ENCODE measurements at regions not wholly inside any gene's neighbourhood (a gene's known extent, or its start where the extent isn't known, plus 50 kb on each side); places are given as distances from the start of the nearest gene placed in this dataset.

DNA sequence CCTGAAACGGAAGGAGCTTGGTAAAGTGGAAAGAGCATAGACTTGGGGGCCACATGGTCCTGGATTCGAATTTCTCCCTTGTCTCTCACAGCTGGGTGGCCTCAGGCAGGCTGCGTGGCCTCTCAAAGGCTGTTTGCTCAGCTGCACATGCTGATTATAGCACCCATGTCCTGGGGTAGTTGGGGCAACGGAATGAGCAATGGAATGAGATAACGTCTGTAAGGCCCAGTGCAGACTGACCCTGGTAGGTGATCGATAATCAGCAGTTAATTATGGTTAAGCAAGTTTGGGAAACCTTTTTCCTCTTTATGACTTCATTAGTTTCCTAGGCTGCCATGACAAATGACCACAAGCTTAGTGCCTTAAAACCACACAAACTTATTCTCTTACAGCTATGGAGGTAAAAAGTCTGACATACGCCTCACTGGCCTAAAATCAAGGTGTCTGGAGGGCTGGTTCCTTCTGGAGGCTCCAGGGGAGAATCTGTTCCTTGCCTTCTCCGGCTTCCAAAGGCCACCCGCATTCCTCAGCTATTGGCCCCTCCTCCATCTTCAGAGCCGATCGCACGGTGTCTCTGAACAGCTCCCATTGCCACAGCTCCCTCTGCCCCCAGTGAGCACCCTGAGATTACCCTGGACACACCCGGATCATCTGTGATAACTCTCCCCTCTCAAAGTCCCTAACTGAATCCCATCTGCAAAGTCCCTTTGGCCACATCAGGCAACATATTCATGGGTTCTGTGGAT, 294.9 kb upstream of the FOXF1 start:
- no peak for DNase-seq (ENCODE audit: low spot score)

DNA sequence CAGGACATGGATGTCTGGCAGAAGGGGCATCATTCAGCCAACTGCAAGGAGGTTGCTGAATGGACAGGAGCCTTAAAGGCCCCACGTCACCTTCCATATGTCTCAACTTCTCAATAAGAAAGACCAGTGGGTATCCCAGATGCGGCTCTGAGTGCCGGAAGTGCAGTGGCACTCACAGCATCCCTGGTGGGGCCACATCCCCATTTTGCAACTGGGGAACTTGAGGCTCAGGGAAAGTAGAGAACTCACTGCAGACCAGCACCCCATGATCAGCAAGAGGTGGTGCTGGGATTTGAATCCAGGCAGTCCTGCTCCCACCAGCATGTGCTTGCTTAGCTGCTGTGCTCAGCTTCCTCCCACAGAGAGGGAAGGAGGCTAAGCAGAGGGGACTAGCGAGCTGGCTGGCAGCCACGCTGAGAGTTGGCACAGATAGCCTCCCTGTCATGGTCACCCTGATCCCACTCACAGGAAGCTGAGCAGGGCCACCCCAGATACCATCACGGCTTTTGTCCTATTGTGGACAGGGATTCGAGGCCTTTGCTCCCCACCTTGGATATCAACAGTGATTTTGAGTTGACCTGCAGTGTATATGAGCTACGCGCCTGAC, 294.2 kb upstream of the FOXF1 start:
- DNase-seq (ENCODE audit: low spot score): no peak

DNA sequence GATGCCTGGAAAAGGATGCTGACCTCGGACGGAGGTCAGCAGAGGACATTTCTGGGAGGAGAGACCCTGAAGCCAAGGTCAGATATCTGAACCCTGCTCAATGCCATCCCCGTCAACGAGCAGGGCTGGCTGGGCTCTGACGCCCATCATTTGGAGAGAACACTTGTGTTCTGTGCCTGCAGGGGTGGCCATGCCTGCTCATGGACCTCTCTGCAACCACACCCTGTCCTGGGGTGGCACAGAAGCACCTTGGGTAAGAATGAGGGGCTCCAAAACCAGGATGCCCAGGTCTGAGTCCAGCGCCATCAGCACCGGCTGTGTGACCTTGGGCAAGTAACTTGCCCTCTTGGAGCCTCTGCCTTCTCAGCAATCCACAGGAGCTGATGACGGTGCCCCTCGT, 293.7 kb upstream of the FOXF1 start:
- no peak for DNase-seq (ENCODE audit: low spot score)

DNA sequence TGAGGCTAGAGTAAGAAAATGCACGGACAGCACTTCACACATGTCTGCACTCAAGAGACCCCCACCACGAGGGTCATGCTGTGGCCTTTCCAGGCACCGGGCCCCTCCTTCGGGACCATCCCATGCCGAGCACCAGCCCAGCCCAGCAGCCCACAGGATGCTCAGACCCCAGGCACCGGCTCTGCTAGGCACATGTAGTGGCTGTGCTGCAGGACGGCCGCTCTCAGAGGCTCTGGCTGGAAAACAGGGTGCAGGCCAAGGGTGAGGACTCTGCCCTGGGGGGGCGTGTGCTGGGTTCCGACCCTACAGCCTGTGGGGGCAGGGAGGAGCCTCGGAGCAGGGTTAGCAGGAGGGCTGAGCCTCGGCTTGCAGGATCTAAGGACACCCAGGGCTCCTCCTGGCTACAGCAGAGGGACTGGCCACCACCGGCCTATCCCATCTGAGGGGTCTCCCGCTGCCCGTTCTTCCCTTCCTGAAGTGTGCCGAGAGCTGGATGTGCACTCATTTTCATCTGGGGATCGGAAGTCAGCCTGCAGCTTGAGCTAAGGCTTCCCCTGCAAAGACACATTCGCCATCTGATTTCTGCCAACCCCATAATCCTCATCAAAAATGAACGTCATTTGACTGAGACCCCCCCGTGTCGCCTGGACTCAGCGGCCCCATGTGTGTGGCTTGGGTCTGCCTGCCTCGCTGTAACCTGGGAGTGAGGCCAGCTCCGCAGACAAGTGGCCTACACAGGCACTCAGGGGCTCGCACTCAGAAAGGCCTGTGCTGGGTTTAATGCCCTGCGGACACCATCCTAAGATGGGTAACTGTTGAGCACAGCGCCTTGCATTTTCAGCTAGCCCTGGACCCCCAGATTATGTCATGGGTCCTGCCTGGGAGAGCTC, 293.1 kb upstream of the FOXF1 start:
- DNase-seq (ENCODE audit: low spot score): no peak

DNA sequence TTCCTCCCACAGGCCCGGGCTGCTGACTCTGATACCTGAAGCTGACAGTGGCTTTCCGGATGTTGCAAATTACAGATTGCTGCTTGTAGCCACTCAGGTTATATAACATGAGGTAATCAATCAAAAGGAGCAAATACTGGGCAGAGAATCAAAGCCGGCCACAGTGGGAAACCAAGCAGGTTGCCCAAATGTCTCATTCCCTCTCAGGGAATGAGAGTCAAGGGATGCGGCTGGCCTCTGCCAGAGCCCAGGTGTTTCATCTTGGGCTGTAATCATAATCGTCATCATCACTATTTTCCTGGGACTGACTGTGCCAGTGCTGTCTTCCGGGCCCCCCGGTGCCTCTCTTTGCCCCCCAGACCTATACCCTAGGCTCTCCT, 292.4 kb upstream of the FOXF1 start:
- DNase-seq (ENCODE audit: low spot score): no peak

DNA sequence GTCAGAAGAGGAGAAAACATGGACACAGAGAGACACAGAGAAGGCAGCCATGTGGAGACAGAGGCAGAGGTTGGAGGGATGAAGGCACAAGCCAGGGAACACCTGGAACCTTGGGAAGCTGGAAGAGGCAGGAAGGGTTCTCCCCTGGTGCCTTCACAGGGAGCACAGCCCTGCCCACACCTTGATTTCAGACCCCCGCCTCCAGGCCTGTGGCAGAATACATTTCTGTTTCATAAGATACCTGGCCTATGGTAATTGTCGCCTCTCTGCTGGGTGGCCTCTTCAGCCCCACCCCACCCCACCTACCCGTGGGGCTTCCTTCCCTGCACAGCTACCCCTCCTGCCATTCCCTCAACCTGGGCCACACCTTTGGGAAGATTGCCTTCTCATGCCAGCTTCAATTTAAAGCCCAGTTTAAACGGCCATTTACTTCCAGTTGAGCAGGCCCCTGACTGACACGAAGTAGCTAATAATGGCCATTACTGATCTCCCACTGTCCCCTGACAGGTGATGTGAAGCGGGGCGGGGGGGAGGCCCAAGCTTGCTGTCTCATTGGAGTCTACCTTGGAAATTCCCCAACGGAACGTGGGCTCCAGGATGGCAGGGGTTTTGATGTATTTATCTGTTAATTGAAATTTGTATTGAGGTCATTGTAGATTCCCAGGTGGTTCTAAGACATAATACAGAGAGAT, 291.7 kb upstream of the FOXF1 start:
- DNase-seq (ENCODE audit: low spot score): no peak

DNA sequence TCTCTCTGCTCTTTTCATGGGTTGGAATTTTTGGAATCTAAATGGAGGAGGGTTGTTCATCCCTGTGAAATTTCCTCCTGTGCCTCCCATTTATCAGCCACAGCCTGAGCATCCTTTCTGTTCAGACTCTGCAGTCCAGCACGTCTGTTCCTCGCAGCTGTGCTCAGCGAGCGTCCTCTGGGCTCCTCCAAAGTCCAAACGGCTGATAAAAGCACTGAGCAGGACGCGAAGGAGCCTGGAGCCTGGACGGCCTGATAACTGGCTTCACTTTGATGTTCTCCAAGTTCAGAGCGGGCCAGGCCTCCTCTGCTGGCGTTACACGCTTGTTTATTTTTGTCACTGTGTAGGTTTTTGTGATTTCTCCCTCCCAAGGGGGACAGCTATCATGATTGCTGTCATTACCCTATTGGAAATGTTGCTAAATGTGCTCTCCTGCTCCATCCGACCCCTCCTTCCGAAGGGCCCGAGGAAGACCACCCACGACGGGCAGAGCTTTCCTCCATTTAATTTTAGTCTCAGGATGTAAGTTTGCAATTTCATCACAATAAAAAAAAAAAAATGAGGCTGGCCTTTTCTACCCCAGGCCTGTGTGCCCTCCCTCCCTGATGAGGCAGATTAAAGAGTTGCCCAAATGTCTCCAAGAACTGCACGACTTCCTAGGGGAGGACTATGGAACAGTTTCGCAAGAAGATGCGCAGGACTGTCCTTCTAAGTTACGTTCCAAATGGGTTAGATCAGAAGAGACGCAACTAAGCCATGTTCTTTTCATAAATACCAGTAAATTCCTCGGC, 290.5 kb upstream of the FOXF1 start:
- no peak for DNase-seq (ENCODE audit: low spot score)

DNA sequence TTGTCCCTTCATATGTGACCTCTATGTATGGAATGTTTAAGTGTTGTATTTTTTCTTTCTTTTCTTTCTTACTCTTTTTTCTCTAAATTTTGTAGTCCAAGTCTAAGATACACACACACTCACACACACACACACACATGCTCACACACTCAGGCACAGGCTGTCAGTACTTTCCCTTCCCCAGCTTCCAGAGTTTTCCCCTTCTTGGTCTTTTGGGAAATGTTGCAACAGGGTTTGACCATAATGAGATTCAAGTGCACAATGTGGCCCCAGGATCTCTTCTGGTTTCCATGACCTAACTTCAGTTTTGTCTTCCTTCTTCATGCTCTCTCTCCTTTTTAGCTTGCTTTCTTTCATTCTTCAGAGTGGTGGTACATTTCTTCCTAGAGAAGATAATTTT, 289.8 kb upstream of the FOXF1 start:
- no peak for DNase-seq (ENCODE audit: low spot score)

DNA sequence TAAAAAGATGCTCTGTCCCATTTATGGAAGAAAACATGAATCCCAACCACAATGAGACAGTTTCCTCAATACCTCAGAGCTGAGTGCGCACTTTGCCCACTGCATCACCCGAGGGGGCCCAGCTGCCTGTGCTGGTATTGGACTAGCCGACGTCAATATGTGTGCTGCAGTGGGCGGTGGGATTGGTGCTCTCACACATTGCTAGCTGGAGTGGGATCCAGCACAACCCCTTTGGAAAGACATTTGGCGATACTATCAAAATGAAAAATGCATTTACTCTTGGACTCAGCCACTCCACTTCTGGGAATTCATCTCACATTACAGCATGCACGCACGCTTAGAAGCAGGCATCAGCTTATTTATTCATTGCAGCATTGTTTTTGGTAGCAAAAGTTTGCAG, 289.2 kb upstream of the FOXF1 start:
- no peak for DNase-seq (ENCODE audit: low spot score)

DNA sequence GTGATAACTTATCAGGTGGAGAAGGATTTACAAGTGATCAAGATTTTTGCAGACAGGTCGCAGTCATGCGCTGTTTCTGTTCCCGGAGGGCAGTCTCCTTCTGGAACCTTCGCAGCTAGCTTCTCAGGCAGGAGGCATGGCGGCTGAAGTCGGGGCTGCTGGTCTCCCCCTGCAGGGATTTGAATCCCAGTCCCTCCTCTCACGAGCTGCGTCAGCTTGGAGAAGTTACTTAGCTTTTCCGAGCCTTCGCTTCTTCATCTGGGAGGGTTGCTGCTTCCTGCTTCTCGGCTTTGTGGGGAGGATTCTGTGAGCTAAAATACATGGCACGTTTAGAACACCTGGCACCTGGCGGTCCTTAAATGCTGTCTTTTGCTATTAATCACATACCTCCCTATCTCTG, 287.8 kb upstream of the FOXF1 start:
- peak; percentile 48 for DNase-seq (ENCODE audit: low spot score)

DNA sequence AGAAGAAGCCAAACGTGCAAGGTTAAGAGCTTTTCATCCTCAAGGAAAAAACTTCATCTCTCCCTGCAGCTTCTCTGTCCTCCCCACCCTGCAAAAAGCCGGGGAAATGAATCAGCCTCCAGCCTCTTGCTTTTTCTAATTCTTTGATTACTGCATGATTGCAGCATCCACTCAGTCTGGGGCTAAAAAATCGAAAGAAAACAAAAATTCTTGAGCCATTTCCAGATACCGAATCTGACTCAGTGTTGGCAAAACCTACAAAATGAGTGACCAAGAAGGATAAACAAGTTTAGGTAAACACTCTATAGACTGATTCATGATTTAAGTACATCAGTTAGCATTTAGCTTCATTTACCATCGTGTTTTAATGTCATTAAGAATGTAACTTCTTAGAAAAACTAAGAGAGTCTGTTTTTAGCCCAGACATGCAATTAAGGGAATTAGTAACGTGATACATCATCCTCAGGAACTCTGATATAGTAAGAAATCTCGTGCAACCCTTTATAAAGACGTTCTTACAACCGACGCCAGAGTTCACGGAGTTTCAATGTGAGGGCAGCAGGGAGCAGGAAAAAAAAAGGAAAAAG, 287.3 kb upstream of the FOXF1 start:
- peak; percentile 85 for DNase-seq (ENCODE audit: low spot score)

DNA sequence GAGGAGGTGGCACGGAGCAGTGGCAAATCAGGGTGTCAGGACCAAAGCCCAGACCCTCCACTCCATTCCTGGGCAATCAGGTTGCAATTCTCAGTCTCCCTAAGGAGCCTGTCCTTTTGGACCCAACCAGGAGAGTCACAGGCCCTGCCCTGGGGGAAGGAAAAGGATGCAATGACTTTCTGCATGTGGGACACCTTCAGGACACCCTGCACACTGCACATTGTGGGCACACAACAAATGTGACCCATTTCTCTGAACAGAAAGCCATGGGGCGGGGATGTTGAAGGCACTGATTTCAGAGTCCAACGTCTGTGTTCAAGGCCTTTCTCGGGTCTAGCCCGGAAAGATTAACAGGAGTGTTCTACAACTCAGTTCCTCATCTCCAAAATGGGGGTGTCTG, 286.2 kb upstream of the FOXF1 start:
- no peak for DNase-seq (ENCODE audit: low spot score)

DNA sequence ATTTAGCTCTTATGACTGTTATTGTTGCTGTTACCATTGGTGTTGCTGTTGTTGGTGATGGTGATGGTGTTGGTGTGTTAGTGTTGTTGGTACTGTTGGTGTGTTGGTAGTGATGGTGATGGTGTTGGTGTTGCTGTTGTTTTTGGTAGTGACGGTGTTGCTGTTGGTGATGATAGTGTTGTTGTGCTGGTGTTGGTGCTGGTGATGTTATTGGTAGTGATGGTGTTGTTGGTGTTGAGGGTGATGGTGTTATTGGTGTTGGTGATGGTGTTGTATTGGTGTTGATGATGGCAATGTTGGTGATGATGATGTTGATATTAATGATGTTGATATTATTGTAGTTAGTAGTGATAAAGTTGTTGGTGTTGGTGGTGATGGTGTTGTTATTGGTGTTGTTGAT, 285.7 kb upstream of the FOXF1 start:
- DNase-seq (ENCODE audit: low spot score): no peak

DNA sequence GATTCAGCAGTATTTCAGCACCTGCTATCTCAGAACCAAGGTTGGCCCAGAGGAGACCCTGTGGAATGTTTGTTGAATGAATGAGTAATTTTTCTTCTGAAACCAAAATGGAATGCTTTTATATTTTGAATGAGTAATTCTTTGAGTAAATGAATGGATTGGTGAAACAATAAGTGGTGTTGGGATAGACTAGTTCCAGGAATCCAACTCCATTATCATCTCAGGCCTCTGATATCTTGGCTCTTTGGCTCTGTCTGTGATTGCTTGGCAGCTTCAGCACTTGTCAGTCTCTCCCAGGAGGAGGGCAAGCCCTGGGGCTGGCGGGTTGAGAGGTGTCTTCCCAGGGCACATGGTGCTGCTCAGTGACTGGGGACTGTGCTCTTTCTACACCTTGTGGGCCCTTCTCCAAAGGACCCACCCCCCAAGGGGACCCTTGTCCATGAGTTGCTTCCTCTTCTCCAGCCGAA, 284.4 kb upstream of the FOXF1 start:
- DNase-seq (ENCODE audit: low spot score): no peak

DNA sequence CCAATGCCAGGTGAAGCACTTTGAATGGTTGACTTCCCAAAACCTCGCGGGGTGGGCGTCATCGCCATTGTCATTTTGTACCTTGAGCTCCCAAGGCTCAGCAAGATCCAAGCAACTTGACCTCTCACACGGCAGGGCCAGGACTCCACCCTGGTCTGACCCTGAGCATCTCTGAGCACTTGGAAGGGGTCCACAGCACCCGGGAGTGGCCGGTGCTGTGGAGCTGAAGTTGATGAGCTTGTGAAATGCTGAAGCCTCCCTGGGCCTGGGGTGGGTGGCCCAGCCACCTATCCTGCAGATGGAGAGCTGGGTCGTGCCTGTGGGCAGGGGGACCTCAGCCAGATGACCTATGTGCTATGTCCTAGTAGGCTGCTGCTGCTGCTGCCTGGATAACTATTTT, 283.3 kb upstream of the FOXF1 start:
- no peak for DNase-seq (ENCODE audit: low spot score)

DNA sequence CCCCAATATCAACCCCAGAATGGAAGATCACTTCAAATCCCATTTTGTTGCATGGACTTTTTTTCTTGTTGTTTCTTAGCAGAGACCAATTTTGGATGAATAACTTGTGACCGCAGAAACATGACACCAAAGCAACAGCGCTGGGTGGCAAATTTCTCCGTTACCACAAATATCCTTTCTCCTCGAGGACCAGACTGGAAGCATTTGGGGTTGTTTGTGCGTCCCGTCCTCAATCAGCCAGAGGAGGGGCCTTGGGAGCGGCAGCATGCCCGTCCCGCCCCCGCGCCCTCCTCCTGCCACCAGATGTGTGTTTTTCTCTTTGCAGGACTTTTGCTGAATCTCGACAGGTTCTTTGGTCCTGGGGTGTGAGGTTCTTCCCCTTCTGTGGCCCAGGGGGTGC, 282.5 kb upstream of the FOXF1 start:
- peak; percentile 61 for DNase-seq (ENCODE audit: low spot score)

DNA sequence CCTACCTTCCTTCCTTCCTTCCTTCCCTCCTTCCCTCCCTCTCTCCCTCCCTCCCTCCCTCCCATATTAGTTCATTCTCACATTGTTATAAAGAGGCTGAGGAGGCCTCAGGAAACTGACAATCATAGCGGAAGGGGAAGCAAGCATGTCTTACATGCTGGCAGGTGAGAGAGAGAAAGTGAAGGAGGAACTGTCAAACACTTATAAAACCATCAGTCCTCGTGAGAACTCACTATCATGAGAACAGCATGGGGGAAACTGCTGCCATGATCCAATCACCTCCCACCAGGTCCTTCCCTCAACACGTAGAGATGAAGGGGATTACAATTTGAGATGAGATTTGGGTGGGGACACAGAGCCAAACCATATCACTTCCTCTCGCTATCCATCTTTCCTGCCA, 281.6 kb upstream of the FOXF1 start:
- DNase-seq (ENCODE audit: low spot score): no peak

DNA sequence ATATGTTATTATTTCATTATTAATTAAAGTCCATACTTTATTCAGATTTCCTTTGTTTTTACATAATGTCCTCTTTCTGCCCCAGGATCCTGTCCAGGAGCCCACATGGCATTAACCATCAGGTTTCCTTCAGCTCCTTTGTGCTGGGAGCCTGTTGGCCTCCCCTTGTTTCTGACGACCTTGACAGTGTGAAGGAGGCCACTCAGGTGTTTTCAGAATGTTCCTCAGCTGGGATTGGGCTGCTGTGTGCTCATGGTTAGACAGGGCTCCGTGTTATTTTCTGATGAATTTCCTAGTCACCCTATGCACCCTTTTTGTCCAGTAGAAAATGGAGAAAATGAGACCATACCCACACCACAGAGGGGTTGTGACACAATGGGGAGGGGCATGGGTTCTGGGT, 281.0 kb upstream of the FOXF1 start:
- DNase-seq (ENCODE audit: low spot score): no peak

DNA sequence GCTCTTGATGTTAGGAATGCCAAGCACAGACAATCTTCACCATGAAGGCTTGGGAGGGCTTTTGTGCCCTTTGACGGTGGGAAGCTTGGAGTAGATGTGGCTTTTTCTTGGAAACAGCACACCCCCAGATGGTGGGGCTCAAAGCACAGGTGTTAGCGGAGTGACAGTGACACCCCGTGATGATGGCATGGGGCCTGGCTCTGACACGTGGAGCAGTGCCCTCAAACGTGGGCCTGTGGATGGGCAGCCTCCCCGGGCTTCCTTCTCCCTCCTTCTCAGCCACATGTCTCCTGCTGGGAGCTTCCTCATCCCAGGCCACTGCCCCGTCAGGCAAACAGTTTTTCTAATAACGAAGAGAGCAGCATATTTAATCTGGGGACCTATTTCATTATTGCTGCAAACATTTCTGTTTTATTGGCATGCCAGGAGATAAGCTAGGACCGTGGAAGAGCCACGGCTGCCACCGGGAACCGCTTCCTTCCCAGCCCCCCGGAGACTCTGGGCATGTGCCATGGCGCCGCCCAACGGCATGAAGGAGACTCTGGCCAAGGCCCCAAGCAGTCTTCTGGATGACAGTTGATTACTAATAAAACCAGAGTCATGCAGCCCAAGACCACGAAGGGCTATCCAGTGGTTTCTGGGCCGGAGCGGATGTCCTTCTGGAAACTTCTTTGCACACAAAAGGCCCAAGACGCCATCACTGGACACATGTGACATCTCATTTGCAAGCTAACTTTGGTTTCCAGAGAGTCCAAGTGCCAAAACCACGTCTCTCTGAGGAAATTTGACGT, 280.3 kb upstream of the FOXF1 start:
- DNase-seq (ENCODE audit: low spot score): no peak

DNA sequence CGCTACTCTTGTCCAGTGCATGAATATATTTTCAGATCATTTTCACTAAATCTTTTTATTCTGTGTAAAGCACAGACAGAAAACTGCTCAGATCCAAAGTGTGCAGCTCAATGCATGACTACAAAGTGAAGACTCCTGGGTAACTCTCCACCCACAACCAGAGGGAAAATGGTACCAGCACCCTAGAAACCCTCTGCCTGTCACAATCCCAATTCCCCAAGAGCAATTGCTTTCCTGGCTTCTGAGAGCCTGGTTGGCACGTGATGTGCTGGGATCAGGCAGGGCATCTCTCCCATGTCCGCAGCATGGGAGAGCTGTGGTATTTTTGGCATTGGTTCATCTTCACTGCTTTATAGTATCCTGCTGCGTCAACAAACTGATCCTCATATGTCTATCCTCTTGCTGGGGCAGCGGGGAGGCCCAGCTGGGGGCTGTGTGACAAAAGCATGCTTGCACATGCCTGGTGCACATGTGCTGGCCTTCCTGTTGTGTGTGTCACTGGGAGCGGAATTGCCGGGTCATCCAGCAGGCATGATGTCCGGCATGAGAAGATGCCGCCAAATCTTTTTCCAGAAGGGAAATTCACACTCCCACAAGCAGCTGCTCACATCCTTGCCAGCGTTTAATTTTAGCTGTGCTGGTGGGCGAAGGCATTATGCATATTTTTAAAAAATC, 278.9 kb upstream of the FOXF1 start:
- DNase-seq (ENCODE audit: low spot score): no peak

Measured in GM03348 (cell line).